ENCODE measurements at regions not wholly inside any gene's neighbourhood (a gene's known extent, or its start where the extent isn't known, plus 50 kb on each side); places are given as distances from the start of the nearest gene placed in this dataset.

GRCh38 chr9:27626244-27627187, 53.2 kb upstream of the C9orf72 start:
- no peak overlapping the region for H2AK5ac ChIP-seq (ENCODE audit: low read depth, low read length)
- in situ Hi-C loops (cut with MboI; ENCODE audit: low sequenced_read_pairs): no loop called here
- H3K23ac ChIP-seq (ENCODE audit: low read depth, low read length): no peak overlapping the region
- intact Hi-C loops (cut with micrococcal nuclease): no loop called here
- TF ChIP-seq FOS (IDR thresholded peaks at IDR 0.05; ENCODE audit: low read depth, low read length): no peak
- no peak for TF ChIP-seq BHLHE40 (IDR thresholded peaks at IDR 0.05; ENCODE audit: low read depth, low read length)
- no peak for TF ChIP-seq CHD1 (IDR thresholded peaks at IDR 0.05; ENCODE audit: low read depth, low read length)
- TF ChIP-seq MXI1 (IDR thresholded peaks at IDR 0.05; ENCODE audit: borderline replicate concordance, low read depth, low read length): no peak
- no peak for TF ChIP-seq RCOR1 (IDR thresholded peaks at IDR 0.05; ENCODE audit: insufficient replicate concordance, low read length)
- TF ChIP-seq CTCF (conservative IDR thresholded peaks at IDR 0.05; ENCODE audit: low read depth, low read length): no peak
- no peak for TF ChIP-seq RAD21 (IDR thresholded peaks at IDR 0.05; ENCODE audit: low read length)
- no peak for TF ChIP-seq CEBPB (IDR thresholded peaks at IDR 0.05; ENCODE audit: low read depth, low read length)
- no peak for TF ChIP-seq MAZ (IDR thresholded peaks at IDR 0.05; ENCODE audit: borderline replicate concordance, low read depth, low read length)
- TF ChIP-seq NFE2L2 (IDR thresholded peaks at IDR 0.05; ENCODE audit: low read depth, low read length): no peak
- no peak for TF ChIP-seq SMC3 (IDR thresholded peaks at IDR 0.05; ENCODE audit: low read depth, low read length)
- TF ChIP-seq POLR2A (IDR thresholded peaks at IDR 0.05; ENCODE audit: low read depth, low read length): no peak
- H2BK15ac ChIP-seq (ENCODE audit: low read depth, low read length): no peak overlapping the region
- no peak overlapping the region for H3K4ac ChIP-seq (ENCODE audit: low read depth, low read length)
- no peaks in the 10 kb centered on the region for H3K9me3 ChIP-seq (ENCODE audit: control insufficient read depth, insufficient read depth, low read length)
- H4K20me1 ChIP-seq (ENCODE audit: insufficient read depth, low read length): no peaks in the 10 kb centered on the region
- no peak overlapping the region for H3K27ac ChIP-seq (ENCODE audit: insufficient read depth, low read length)
- 55% methylated on average over 3 of the region's 8 CpGs; no CpG with 5 or more reads in 1 of the 2 experiments for WGBS, 2 experiments (ENCODE audit: extremely low coverage in 2 of 2, insufficient read length in 1 of 2)
- CTCF ChIA-PET: no interaction called here
- H4K91ac ChIP-seq (ENCODE audit: insufficient read depth, low read depth, low read length): no peak overlapping the region
- H2BK120ac ChIP-seq (ENCODE audit: low read depth, low read length): no peak overlapping the region
- dilution Hi-C loops (cut with HindIII; ENCODE audit: low sequenced_read_pairs, unreplicated experiment): no loop called here
- H3K9ac ChIP-seq (ENCODE audit: low read depth, low read length): no peak overlapping the region
- no peak overlapping the region for H2BK5ac ChIP-seq (ENCODE audit: low read depth, low read length, poor library complexity, severe bottlenecking)
- H3K14ac ChIP-seq (replicated peaks; ENCODE audit: low read depth, low read length): no peak overlapping the region
- no peaks in the 10 kb centered on the region for H3K79me1 ChIP-seq (ENCODE audit: low read depth in 1 of 2, low read length in 2 of 2)
- no peak for ATAC-seq (ENCODE audit: low read depth)
- no peak overlapping the region for H4K5ac ChIP-seq (ENCODE audit: low read depth, low read length)
- H2AK9ac ChIP-seq (replicated peaks; ENCODE audit: low read depth, low read length, poor library complexity): no peak overlapping the region
- H3K4me2 ChIP-seq (ENCODE audit: low read depth, low read length): no peak overlapping the region
- no peak overlapping the region for H3K4me3 ChIP-seq (ENCODE audit: insufficient read depth, low read depth, low read length)
- BruUV-seq (replicated peaks): no TSS peak
- POLR2A ChIA-PET (ENCODE audit: unreplicated experiment): no interaction called here
- H3K18ac ChIP-seq (ENCODE audit: low read depth, low read length): no peak overlapping the region
- no peak overlapping the region for H3K56ac ChIP-seq (ENCODE audit: extremely low read depth, insufficient read depth, low read length)
- H3K27me3 ChIP-seq (ENCODE audit: control insufficient read depth, insufficient read depth, low read length): no peaks in the 10 kb centered on the region
- H2AFZ ChIP-seq (replicated peaks; ENCODE audit: low read length, poor library complexity): no peak overlapping the region
- no peaks in the 10 kb centered on the region for H3K36me3 ChIP-seq (ENCODE audit: control insufficient read depth, insufficient read depth, low read length)
- no peaks in the 10 kb centered on the region for H3K9me1 ChIP-seq (ENCODE audit: insufficient read depth, low read length)
- H4K8ac ChIP-seq (ENCODE audit: low read depth in 2 of 2, low read length in 2 of 2): no peak overlapping the region
- H3K4me1 ChIP-seq (ENCODE audit: control insufficient read depth, insufficient read depth, low read length): no peaks in the 10 kb centered on the region
- DNase-seq: no peak
- H2BK20ac ChIP-seq (ENCODE audit: low read depth, low read length): no peak overlapping the region
